GM21619 (cell line): ENCODE measurements at regions not wholly inside any gene's neighbourhood (a gene's known extent, or its start where the extent isn't known, plus 50 kb on each side); places are given as distances from the start of the nearest gene placed in this dataset.
"Not testable (repeated sequence)": the region's sequence is repeated elsewhere in the genome, so short reads cannot be mapped to it uniquely, and the experiment has no call there.

Experiments
- ATAC-seq: cut with Tn5 transposase; IDR thresholded peaks from one replicate; pipeline ENCODE4 v1.9.1; 2021; ENCODE audit not compliant: unreplicated experiment

DNA sequence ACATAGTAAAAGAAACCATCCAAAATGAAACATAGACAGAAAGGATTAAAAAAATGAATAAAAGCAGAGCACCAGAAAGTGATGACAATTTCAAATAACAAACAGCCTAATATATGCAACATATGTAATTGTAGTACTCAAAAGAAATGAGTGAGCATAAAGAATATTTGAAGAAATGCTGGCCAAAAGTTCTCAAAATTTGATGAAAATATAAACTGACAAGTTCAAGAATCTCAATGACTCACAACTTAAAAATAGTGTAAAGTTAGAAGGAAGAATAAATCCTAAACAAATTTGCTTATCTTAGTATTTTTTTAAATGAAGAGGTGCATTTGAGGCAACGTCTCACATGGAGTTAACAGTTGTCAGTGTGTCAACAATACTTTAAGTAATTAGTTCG is 498.9 kb downstream of the SLC6A15 start:
- no peak for ATAC-seq

DNA sequence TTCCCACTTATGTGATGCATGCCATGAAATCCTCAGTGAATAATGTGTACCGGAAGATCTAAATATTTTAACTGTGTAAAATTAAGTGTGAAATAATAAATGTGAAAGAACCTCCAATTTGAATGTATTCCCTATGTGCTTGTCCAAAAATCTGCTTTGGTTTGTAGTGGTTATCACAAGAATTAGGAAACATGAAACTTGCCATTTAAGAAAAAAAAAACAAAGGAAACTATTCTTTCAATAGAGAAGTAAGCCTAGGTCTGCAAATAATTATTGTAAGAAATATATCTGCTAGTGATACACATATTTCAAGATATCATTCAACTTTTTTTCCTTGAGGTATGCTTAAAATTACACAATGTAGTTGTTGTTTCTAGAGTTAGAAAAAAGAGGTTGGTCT is 500.4 kb downstream of the SLC6A15 start:
- no peak for ATAC-seq

DNA sequence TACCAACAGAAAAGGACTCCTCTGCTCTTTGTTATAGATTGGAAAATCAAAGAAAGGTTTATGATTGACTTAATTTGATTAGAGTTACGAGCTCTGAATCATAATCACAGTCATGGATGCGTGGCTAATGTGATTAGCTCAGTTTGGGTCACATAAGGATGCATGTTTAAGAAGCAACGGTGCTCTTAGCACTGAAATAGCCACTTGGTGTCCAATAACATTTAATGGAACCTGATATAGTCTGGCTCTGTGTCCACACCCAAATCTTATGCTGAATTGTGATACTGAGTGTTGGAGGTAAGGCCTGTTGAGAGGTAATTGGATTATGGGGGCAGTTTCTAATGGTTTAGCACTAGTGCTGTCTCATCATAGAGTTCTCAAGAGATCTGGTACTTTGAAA is 501.6 kb downstream of the SLC6A15 start:
- ATAC-seq = no peak

DNA sequence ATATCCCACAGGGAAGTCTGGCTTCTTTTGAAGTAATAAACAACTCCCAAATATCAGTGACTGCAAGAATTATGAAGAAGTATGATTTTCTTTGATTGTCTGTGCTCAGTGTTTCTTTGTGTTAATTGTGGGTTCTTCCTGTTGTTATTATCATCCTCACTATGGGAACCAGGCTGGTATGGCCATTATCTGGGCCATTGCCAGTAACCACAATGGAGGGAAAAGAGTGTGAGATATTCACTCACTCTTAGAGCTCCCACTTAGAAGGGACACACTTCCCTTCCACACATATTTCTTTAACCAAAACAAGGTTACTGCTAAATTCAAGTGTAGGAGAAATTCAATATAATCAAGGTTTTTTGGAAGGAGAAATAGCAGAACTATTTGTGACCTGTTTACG is 503.7 kb downstream of the SLC6A15 start:
- ATAC-seq = no peak

DNA sequence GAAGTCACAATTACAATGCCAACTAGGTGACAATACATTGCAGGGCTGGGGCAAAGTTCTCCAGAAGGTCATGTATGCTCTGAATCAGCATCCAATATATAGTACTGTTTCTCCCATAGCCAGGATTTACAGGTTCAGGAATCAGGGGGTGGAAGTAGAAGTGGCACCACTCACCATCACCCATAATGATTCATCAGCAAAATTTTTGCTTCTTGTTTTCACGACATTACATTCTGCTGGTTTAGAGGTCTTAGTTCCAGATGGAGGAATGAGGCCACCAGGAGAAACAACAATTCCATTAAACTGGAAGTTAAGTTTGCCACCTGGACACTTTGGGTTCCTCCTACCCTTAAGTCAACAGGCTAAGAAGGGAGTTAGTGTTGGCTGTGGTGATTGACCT is 505.9 kb downstream of the SLC6A15 start:
- not testable (repeated sequence) for ATAC-seq

DNA sequence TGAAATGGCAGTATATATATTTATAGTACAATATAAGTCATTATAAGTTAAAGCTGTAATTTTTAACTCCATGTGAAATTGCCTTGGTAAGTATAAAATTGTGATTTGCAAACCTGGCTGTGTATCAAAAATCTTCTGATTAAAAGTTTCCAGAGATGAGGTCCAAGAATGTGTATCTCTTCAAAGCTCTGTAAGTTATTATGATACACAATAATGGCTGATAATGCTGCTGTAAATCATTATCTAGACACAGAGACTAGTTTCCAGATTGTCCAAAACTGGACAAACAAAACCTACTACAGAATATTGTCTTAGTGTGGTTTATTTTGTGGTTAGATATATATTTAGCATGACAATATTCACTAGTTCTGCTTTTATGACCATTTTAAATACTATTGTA is 514.8 kb downstream of the SLC6A15 start:
- no peak for ATAC-seq

DNA sequence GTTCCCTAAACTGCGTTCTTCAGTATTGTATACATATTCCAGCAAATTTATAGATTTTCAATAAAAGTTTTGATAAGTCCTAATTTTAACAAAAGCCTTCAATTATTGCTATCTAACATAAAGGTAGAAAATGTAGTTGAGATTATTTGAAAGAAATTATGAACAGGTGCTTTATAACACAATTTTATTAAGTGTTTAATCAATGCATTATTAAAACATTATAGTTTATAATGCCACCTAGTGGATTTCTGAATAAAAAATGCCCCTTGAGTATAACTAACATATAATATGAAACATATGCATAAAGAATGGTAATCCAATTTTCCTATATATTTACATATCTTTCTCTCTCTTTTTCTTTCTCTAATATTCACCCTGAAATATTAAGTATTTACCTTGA is 515.3 kb downstream of the SLC6A15 start:
- no peak for ATAC-seq

DNA sequence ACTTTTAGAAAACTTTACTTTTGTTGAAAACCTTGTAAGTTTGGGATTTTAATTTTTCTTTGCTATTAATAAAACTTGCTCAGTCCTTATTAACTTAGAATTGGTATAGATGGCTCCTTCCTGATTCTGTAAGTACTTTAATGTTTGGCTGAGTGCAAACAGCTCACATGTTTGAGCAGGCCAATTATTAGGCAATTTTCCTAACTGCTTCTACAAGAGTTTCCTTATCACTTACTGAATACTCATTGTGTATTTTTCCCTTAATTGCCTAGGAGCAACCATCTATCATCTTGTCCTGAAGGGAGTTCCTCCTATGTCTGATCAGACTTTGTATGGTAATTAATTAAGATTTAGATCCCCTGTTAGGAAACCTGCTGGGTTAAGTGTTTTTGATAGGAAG is 521.4 kb downstream of the SLC6A15 start:
- not testable (repeated sequence) for ATAC-seq

DNA sequence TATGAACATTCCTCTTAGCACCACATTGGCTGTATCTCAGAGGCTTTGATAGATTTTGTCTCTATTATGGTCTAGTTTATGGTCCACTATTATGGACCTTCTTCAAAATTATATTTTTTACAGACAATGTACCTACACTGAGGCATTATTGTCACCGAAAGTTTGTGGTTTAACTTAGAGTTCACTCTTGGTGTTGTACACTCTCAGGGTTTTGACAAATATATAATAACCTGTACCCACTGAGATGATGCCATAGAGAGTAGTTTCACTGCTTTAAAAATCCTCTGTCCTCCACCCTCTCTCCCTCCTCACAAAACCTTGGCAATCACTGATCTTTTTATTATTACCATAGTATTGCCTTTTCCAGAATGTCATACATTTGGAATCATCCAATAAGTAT is 528.2 kb downstream of the SLC6A15 start:
- ATAC-seq = no peak

DNA sequence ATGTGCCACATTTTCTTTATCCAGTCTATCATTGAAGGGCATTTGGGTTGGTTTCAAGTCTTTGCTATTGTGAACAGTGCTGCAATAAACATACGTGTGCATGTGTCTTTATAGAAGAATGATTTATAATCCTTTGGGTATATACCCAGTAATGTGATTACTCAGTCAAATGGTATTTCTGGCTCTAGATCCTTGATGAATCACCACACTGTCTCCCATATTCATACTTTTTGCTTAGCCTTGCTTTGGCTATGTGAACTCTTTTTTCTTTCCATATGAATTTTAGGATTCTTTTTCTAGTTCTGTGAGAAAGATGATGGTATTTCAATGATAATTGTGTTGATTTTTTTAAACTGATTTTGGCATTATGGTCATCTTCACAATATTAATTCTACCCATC is 530.1 kb downstream of the SLC6A15 start:
- not testable (repeated sequence) for ATAC-seq

DNA sequence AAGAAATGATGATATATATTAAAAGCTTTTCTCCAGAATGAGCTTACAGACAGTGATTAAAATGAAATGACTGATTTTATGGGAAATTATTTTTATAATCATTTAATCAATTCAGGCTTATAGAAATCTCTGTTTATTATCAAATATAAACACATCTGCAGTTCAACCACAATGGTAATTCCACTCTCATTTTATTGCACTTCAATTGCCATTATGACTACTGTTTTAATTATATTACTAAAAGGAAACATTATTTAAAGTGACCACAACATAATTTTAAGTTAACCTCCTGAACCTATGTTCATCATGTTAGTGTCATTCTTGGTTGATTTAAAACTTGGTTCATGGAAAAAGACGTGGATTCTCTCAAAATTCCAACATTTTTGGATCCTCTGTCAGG is 536.3 kb downstream of the SLC6A15 start:
- no peak for ATAC-seq

DNA sequence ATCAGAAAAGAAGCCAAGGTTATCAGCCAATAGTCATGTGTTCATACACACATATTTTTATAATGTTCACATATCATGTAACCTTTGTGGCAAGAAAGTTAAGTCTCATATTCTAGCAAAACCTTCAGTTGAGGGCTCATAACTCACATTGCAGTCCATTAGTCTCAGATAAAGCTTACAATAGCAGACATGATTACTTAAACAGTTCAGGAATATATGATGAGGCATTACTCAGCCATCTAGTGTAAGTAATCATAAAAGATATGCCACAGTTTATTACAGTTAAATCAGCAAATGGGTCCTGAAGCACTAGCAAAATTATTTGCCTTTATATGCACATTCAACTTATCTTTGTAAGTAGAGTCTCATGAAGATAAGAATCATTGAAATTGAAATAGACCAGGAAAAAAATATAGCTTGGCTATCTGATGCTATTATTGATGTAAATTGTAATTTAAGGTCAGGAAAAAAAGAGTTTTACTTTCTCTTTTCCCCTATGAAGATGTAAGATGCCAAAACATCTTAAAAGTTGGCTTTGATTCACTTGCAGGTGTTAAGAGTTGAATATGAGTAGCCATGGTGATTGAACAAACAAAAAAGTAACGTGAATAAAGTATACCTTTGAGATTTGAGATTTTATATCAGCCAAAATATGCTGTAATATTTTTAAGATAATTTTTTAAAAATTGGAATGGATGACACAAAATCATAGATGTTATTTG is 537.0 kb downstream of the SLC6A15 start:
- no peak for ATAC-seq

DNA sequence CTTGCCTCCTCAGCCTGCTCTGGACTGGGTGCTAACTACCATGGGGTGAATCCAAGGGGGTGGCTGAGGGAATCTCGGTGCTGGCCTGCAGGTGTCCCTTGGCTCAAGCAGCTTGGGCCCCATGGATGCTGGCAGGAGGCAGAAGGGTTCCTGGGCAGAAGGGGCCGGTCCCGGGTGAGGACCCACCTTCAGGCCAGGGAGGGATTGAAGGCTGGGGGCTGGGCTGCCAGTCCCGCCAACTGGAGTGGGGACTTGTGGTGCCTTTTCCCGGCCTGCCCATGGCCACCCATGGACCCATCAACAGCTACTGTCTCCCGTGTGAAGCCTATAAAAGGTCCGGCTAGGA is 550.1 kb downstream of the SLC6A15 start:
- no peak for ATAC-seq

DNA sequence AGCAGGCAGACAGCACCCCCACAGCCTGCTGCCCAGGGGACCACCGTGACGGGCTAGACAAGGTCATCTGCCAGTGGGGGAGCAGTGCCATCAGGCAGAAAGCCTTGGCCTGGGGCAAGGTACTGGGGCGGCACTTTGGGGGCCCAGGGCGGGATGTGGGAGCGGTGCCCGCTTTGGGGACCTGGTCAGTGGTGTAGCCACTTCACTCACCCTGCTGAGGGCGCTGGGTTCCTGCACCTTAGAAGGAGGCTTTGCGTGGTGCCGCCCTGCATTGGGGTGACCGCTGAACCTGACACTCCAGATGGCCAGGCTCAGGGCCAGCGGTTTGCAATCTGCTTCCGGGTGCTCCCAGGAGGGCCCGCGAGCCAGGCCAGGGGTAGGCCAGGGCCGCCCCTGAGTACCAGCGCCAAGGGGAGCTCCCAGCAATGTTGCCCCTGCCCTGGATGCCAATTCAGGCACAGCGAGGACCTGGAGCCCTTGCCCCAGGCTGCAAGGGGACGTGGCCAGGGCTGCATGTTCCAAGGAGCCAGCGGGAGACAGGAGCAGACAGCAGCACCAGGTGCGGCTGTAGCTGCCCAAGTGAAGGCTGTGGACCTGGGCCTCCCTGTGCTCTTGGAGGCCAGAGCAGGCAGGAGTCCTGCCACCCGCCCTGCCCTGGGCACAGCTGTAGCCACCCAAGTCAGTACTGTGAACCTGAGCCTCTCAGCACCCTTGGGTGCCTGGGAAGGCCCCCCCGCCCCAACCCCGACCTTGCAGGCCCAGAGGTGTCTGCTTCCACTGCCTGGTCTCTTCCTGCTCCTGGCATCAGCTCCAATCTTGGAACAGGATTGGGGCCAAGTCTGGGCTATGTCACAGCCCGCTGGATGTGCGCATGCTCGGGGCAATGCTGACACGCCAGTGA is 550.7 kb downstream of the SLC6A15 start:
- no peak for ATAC-seq

DNA sequence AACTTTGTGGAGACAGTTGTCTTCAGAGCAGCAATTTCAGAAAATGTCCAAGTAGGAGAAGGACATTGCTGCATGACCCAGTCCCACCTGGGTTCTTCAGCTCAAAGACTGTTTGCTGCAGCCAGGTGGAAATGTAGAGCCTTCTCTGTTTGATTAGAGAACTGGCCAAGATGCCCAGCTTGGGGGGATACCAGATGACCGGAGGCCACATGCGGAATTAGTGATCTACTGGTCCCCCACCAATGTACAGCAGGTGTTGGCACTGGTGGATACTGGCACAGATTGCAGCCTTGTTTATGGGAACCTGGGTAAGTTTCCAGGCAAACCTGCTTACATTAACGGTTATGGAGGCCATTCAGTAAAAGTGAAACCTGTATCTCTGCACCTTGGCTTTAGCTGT is 555.3 kb downstream of the SLC6A15 start:
- no peak for ATAC-seq

DNA sequence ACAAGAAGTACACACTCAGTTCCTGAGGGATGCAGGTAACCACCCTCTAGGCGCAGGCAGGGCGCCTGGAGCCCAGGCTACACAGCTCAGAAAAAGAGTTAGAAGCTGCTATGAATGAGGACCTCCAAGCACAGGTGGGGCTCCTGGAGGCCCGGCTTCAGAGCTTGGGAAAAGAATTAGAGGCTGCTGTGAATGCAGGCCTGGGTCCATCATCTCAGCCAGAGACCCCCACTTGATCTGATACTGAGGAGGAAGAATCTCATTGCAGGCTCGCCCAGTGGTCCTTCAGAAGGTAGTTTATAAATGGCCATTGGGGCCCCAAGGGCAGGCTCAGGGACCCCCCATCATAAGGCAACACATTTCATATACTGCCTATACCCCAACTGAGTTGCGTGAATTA is 556.4 kb downstream of the SLC6A15 start:
- no peak for ATAC-seq

DNA sequence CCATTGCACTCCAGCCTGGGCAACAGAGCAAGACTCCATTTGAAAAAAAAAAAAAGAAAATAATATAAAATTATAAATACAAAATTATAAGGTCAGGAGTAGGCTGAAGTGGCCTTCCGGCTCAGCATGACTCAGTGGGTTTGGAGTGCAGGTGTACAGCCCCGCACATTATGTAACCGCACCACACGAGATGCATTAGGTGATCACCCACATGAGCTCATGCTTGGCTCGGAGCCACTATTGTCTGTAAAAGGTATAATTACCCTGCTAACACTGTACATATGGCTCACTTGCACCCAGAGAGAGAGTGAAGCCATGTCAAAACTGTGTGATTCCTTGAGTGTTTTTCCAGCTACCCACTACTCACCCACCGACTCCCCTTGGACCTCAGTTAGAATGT is 557.0 kb downstream of the SLC6A15 start:
- ATAC-seq = no peak

DNA sequence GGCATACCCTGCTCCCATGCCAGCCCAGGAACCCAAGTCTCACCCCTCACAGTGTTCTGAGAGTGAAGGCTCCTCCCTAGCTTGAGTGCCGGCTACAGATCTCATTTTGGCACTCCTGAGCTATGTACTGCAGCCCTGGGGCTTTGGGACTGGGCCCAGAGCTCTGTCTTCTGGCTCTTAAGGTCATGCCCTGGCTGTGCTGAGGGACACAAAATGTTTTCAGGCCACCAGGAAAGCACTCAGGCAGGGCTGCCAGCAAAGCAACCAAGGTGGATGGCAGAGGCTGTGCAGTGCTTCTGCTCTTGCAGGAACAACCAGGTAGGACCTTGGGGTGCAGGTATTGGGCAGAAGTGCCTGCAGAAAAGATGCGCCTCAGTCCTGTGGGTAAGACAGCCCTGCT is 564.0 kb downstream of the SLC6A15 start:
- ATAC-seq = no peak

DNA sequence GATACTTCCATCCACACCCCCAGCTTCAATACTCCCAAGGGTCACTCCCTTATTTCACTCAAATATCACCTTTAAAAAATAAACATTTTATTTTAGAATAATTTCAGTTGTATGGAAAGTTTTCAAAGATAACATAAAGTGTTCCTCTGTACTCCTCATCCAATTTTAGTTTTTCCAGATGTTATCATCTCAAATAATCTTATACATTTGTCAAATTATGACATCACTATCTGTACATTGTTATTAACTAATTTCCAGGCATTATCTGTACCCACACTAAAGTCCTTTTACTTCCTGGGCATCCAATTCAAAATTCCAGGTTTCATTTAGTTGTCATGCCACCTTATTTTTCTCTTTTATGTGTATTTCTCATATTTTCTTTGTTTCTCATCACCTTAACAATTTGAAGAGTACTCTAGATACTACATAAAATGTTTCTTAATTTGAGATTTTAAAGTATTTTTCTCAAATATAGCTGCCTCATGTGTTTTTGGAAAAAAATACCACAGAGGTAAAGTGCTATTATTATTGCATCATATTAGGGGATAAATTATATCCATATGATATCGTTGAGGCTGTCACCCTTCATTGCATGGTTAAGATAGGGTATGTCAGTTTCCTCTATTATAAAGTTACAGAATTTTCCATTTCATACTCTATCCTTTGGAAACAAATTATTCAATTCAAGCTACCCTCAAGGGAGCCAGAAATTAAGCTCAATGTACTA is 571.0 kb downstream of the SLC6A15 start:
- ATAC-seq = no peak

DNA sequence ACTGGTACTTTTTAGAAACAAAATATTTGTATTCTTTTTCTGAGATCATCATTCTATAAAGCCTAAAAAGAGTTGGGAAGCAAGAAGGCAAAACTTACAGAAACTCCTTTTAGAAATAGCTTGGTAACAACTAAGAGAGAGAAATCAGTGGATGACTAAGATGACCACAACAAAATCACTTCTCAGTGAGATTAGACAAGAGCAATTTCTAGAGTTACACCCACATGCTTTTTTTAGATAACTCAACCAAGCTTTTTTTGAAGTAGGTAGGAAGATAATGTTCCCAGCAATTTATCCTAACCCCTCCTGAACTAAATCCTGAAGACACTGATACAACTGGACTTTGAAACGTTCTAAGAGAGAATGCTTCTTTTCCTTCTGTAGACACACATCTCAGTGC is 576.4 kb downstream of the SLC6A15 start:
- no peak for ATAC-seq

DNA sequence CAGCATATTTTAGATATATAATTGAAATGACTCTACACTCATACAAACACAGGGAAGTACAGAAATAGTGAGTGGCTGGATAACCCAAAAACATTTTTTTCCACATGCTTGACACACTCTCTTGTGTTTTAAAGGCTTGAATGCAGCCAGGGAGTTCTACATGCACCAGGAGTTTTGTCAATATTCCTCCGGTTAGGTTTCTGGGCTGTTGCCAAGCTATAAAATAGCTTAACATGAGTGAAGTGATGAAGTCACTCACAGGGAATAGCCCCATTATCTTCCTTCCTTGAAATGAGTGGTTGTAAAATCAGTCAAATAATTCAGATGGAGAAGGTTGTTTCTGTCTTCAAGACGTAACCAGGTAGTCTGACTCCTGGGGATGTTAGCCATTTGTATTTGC is 582.7 kb downstream of the SLC6A15 start:
- ATAC-seq = no peak

DNA sequence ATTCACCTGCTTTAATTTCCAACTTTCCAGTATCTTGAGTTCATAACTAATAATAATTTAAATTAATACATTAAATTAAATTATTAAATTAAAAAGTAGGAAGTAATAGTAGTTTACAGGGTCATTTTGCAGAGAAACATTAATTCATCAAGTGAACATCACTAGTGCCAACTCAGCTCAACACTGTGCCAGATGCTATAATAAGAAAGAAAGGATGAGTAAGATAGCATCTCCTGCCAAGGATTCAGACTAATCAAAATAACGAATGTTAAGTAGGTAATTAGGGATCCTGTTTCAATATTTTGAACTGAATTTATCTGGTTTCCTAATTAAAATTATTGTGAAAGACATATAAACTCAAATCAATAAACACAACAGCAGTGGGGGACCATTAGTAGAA is 596.7 kb downstream of the SLC6A15 start:
- ATAC-seq = no peak
